ENCODE measurements at regions not wholly inside any gene's neighbourhood (a gene's known extent, or its start where the extent isn't known, plus 50 kb on each side); places are given as distances from the start of the nearest gene placed in this dataset.

GRCh38 chr17:33352526-33352925 lies 59.4 kb upstream of the ASIC2 start:
- TF ChIP-seq POLR2AphosphoS5 (IDR thresholded peaks at IDR 0.05), result no peak
- no peak for TF ChIP-seq POLR2A (IDR thresholded peaks at IDR 0.05)
- TF ChIP-seq, protein P1, sequence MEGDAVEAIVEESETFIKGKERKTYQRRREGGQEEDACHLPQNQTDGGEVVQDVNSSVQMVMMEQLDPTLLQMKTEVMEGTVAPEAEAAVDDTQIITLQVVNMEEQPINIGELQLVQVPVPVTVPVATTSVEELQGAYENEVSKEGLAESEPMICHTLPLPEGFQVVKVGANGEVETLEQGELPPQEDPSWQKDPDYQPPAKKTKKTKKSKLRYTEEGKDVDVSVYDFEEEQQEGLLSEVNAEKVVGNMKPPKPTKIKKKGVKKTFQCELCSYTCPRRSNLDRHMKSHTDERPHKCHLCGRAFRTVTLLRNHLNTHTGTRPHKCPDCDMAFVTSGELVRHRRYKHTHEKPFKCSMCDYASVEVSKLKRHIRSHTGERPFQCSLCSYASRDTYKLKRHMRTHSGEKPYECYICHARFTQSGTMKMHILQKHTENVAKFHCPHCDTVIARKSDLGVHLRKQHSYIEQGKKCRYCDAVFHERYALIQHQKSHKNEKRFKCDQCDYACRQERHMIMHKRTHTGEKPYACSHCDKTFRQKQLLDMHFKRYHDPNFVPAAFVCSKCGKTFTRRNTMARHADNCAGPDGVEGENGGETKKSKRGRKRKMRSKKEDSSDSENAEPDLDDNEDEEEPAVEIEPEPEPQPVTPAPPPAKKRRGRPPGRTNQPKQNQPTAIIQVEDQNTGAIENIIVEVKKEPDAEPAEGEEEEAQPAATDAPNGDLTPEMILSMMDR (IDR thresholded peaks at IDR 0.05), result no peak
- TF ChIP-seq EP300 (IDR thresholded peaks at IDR 0.05), result no peak
- WGBS, 2 donors, result 65 to 77% methylated on average over 3 of the region's 3 CpGs
- intact Hi-C loops (cut with DNase I), result no loop called here

DNA sequence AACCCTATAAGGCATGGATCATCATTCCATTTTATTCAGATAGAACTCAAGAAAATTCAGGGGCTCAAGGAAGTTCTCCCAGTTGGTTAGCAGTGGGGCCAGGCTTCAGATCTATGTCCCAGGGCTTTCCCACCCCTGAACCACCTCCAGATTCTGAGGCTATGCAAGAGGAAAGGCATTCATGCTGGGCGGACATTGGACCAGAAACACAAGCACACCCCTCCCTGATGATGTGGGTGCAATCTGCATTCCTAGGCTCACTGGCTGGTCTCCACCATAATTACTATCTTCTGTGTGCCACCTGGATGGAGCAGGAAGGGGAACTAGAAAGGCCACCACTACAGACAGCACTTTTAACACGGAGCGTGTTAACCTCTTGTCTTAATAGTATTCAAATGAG lies 63.2 kb upstream of the ASIC2 start:
- 65 to 81% methylated on average over 3 of the region's 3 CpGs for WGBS, 2 donors
- no peaks in the 10 kb centered on the region for H3K4me1 ChIP-seq
- H3K36me3 ChIP-seq, result no peaks in the 10 kb centered on the region
- H3K9me3 ChIP-seq, result no peaks in the 10 kb centered on the region
- TF ChIP-seq POLR2A (IDR thresholded peaks at IDR 0.05), result no peak
- TF ChIP-seq POLR2AphosphoS5 (IDR thresholded peaks at IDR 0.05), result no peak
- TF ChIP-seq EP300 (IDR thresholded peaks at IDR 0.05), result no peak
- TF ChIP-seq, protein P1 (IDR thresholded peaks at IDR 0.05), result no peak
- no peak overlapping the region for H3K27ac ChIP-seq
- H3K4me3 ChIP-seq, result no peak overlapping the region
- DNase-seq, result no peak
- intact Hi-C loops (cut with DNase I), result loop anchor here (5.0 kb wide), 1 partner anchor 49 kb away; no protein-coding TSS in a partner anchor
- no peaks in the 10 kb centered on the region for H3K27me3 ChIP-seq

More at GRCh38 chr17:33352526-33352925, 59.4 kb upstream of the ASIC2 start:
- H3K27me3 ChIP-seq, result peaks cover 0 to 2% (median 0%) of the 10 kb centered on the region in 3 donors
- DNase-seq, result no peak
- no peak overlapping the region for H3K27ac ChIP-seq
- no peaks in the 10 kb centered on the region for H3K36me3 ChIP-seq
- H3K4me1 ChIP-seq, result no peaks in the 10 kb centered on the region
- no peaks in the 10 kb centered on the region for H3K9me3 ChIP-seq
- H3K4me3 ChIP-seq, result no peak overlapping the region

DNA sequence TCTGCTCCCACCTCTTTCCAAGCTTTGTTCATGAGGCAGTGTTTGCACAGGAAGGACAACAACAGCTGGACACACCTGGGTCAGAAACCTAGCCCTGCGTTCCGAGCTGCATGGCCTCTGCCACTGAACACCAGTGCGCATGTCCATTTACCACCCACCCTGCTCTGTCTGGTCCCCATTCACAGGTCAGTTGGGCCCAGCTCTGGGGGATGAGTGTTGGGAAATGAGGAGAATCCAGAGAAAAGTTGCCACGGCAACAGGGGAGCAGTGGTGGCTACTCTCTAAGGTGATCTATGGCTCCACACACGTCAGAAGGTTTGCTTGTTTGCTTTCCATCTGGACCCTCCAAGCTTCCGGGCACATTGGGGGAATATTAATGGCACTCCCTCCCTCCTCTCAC lies 70.4 kb upstream of the ASIC2 start:
- Histone ChIP-seq H3K27ac (no peak overlapping the region), H3K9me3 (no peaks in the 10 kb centered on the region), H3K4me1 (no peaks in the 10 kb centered on the region), H3K27me3 (no peaks in the 10 kb centered on the region), H3K36me3 (no peaks in the 10 kb centered on the region), H3K4me3 (no peak overlapping the region)
- 71 to 75% methylated on average over 6 of the region's 6 CpGs for WGBS, 2 donors
- peak; percentile 62 for DNase-seq
- intact Hi-C loops (cut with DNase I), result no loop called here
- no peak for TF ChIP-seq POLR2AphosphoS5 (IDR thresholded peaks at IDR 0.05)
- TF ChIP-seq, protein P1 (IDR thresholded peaks at IDR 0.05), result no peak
- TF ChIP-seq POLR2A (IDR thresholded peaks at IDR 0.05), result no peak
- TF ChIP-seq EP300 (IDR thresholded peaks at IDR 0.05), result no peak

DNA sequence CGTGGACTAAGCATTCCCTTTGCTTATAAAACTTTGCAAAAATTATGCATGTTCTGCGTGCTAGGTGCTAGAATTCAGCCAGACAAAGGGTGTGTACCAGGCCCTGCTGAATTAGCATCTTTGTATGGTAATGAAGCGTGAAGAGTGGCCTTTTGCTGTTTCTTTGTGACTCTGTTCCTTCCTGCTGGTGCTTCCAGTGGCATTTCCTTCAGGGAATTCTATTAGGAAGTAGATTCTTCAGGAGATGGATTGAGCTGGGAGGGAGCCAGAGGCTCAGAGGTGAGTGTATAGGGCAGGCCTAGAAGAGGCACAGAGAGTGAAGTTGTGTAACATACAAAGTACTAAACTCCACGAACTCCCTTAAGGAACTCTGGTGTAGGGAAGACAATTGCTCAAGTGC lies 73.9 kb upstream of the ASIC2 start:
- no peak for DNase-seq
- Histone ChIP-seq H3K27me3 (no peaks in the 10 kb centered on the region), H3K27ac (no peak overlapping the region), H3K9me3 (no peaks in the 10 kb centered on the region), H3K4me1 (no peaks in the 10 kb centered on the region), H3K4me3 (no peak overlapping the region), H3K36me3 (no peaks in the 10 kb centered on the region)
- intact Hi-C loops (cut with DNase I), result no loop called here
- WGBS, 2 donors, result 52 to 59% methylated on average over 4 of the region's 4 CpGs
- TF ChIP-seq POLR2AphosphoS5 (IDR thresholded peaks at IDR 0.05) (no peak), POLR2A (IDR thresholded peaks at IDR 0.05) (no peak), EP300 (IDR thresholded peaks at IDR 0.05) (no peak)
- TF ChIP-seq, protein P1 (IDR thresholded peaks at IDR 0.05), result no peak

GRCh38 chr17:33369149-33369548 lies 76.1 kb upstream of the ASIC2 start:
- no peaks in the 10 kb centered on the region for H3K27me3 ChIP-seq
- no peaks in the 10 kb centered on the region for H3K9me3 ChIP-seq
- TF ChIP-seq, protein P1 (IDR thresholded peaks at IDR 0.05), result no peak
- TF ChIP-seq EP300 (IDR thresholded peaks at IDR 0.05) (no peak), POLR2AphosphoS5 (IDR thresholded peaks at IDR 0.05) (no peak)
- H3K4me3 ChIP-seq, result no peak overlapping the region
- DNase-seq, result no peak
- H3K4me1 ChIP-seq, result no peaks in the 10 kb centered on the region
- no peaks in the 10 kb centered on the region for H3K36me3 ChIP-seq
- no peak overlapping the region for H3K27ac ChIP-seq
- intact Hi-C loops (cut with DNase I), result no loop called here
